Thyroid gland (tissue), 4 donors: ENCODE measurements at regions not wholly inside any gene's neighbourhood (a gene's known extent, or its start where the extent isn't known, plus 50 kb on each side); places are given as distances from the start of the nearest gene placed in this dataset.

Experiments used
- CTCF ChIP-seq, 6 experiments: fragments of 200-600 bp in 3 of 6; fragments of 450-650 bp in 3 of 6; sonication (generic) in 3 of 6; IDR thresholded peaks; one replicate each; pipeline ENCODE4 v1.5.1; 2016 to 2019; ENCODE audit warnings: antibody characterized with exemption in 6 of 6, mild to moderate bottlenecking in 2 of 6, inconsistent platforms in 1 of 6, moderate library complexity in 1 of 6
- POLR2A ChIP-seq, 2 donors: fragments of 450-650 bp; IDR thresholded peaks; one replicate each; pipeline ENCODE4 v1.6.1; 2017; ENCODE audit warnings: antibody characterized with exemption in 2 of 2, mild to moderate bottlenecking in 2 of 2, moderate library complexity in 1 of 2

- no peak for TF ChIP-seq CTCF (IDR thresholded peaks at IDR 0.05)
- TF ChIP-seq POLR2A (IDR thresholded peaks at IDR 0.05) = no peak
These were observed 53.3 kb upstream of the BOLA1 start for GRCh38 chr1:149846042-149846441.
